CD8-positive, alpha-beta memory T cell (primary cell): ENCODE measurements at regions not wholly inside any gene's neighbourhood (a gene's known extent, or its start where the extent isn't known, plus 50 kb on each side); places are given as distances from the start of the nearest gene placed in this dataset.

Experiments used
- CTCF ChIA-PET: fragments of 350-600 bp; sonication (Branson Sonifier 250); formaldehyde crosslinking; loops from one replicate; lab custom pipeline; 2021; ENCODE audit warnings: antibody characterized with exemption; lab: Charles Lee
- POLR2A ChIA-PET: fragments of 350-600 bp; sonication (Branson Sonifier 250); formaldehyde crosslinking; loops from one replicate; lab custom pipeline; 2021; ENCODE audit warnings: antibody characterized with exemption; lab: Charles Lee
- DNase-seq, 5 donors: peaks; one replicate each; pipeline versions ENCODE4 v3.0.0 to v3.0.0-alpha.2; 2020 to 2022; ENCODE audit warnings: mixed read lengths in 1 of 5
- H3K27ac ChIP-seq: one replicate; pipeline ENCODE4 v1.7.0; 2013; ENCODE audit warnings: low read depth, mild to moderate bottlenecking, low read length, moderate library complexity
- H3K27me3 ChIP-seq: 2 replicates; pipeline ENCODE4 v1.7.0; 2013; ENCODE audit warnings: low read length, mild to moderate bottlenecking; ENCODE audit not compliant: insufficient read depth, poor library complexity, severe bottlenecking
- H3K36me3 ChIP-seq: 2 replicates; pipeline ENCODE4 v1.7.0; 2013; ENCODE audit warnings: mild to moderate bottlenecking, low read length, moderate library complexity; ENCODE audit not compliant: insufficient read depth
- H3K4me1 ChIP-seq: 2 replicates; pipeline ENCODE4 v1.7.0; 2013; ENCODE audit warnings: mild to moderate bottlenecking, low read length, moderate library complexity; ENCODE audit not compliant: insufficient read depth
- H3K4me3 ChIP-seq: 2 replicates; pipeline ENCODE4 v1.7.0; 2013; ENCODE audit warnings: mild to moderate bottlenecking, low read length
- H3K9me3 ChIP-seq: 2 replicates; pipeline ENCODE4 v1.7.0; 2013; ENCODE audit warnings: mild to moderate bottlenecking, low read length
- H3K27ac Mint-ChIP-seq, 8 donors: one replicate each; pipeline ENCODE4 v1.8.0; 2020 to 2021; ENCODE audit warnings: mixed read lengths in 8 of 8, mild to moderate bottlenecking in 6 of 8, inconsistent platforms in 3 of 8, moderate library complexity in 3 of 8
- H3K27me3 Mint-ChIP-seq, 2 donors: one replicate each; pipeline ENCODE4 v1.8.0; 2020 to 2021; ENCODE audit warnings: mixed read lengths in 2 of 2, mild to moderate bottlenecking in 1 of 2, moderate library complexity in 1 of 2
- H3K36me3 Mint-ChIP-seq, 3 donors: one replicate each; pipeline ENCODE4 v1.8.0; 2020 to 2021; ENCODE audit warnings: mixed read lengths in 3 of 3, inconsistent platforms in 1 of 3, mild to moderate bottlenecking in 1 of 3
- H3K4me1 Mint-ChIP-seq, 3 donors: one replicate each; pipeline ENCODE4 v1.8.0; 2020 to 2021; ENCODE audit warnings: mixed read lengths in 3 of 3, inconsistent platforms in 1 of 3, mild to moderate bottlenecking in 1 of 3
- H3K4me3 Mint-ChIP-seq, 7 donors: one replicate each; pipeline ENCODE4 v1.8.0; 2020 to 2021; ENCODE audit warnings: mixed read lengths in 7 of 7, mild to moderate bottlenecking in 6 of 7, moderate library complexity in 4 of 7, inconsistent platforms in 2 of 7
- H3K9me3 Mint-ChIP-seq, 5 donors: one replicate each; pipeline ENCODE4 v1.8.0; 2020 to 2022; ENCODE audit warnings: mixed read lengths in 5 of 5, mild to moderate bottlenecking in 3 of 5, moderate library complexity in 2 of 5, inconsistent platforms in 1 of 5

DNA sequence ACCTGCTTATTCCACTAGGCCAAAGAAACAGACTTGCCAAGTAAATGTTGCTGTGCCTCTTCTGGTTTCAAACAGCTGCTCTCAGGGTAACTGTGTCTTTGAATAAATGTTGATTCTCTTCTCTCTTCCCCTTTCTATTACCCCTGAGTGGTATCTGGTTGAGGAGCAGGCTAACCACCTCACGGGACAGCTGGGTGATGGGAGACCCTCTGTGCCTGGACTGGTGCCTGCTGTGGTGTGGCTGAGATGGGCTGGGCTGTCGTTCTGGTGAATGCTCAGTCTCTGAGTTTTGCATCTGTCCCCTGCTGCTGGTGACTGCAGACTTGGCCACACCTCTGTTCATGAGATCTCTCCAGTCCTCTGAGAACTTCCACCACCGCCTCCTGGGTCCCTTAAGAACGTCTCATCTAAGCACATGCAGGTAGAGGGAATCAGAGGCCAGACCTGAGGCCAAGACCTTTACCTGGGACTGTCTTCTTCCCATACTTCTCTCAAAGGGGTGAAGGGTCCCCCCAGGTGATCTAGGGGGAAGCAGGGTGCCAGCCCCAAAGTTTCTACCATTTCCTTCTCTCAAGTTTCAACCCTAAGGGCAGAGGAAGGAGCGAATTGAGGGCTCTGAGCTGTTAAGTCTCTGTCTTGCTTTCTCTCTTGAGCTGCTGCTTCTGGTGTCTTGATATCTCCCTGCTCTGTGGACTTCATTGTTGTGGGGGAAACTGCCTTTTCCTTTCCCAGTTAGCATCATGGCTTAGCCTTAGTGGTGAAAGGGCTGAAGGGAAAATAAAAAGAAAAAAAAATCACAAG, 252.9 kb downstream of the EBLN2 start:
- peaks cover 0 to 8% (median 0%) of the 10 kb centered on the region in 5 donors for H3K9me3 Mint-ChIP-seq
- CTCF ChIA-PET: no interaction called here

GRCh38 chr3:73315706-73316105, 254.2 kb downstream of the EBLN2 start:
- Histone ChIP-seq H3K4me3 (no peak overlapping the region), H3K4me1 (no peaks in the 10 kb centered on the region), H3K27me3 (no peaks in the 10 kb centered on the region), H3K36me3 (no peaks in the 10 kb centered on the region), H3K27ac (no peak overlapping the region), H3K9me3 (no peaks in the 10 kb centered on the region)
- H3K27ac Mint-ChIP-seq: no peak overlapping the region
- ChIA-PET POLR2A (no interaction called here), CTCF (no interaction called here)
- H3K27me3 Mint-ChIP-seq: no peaks in the 10 kb centered on the region
- no peaks in the 10 kb centered on the region for H3K36me3 Mint-ChIP-seq
- DNase-seq: no peak
- peaks cover 0 to 7% (median 0%) of the 10 kb centered on the region in 5 donors for H3K9me3 Mint-ChIP-seq
- H3K4me3 Mint-ChIP-seq: no peak overlapping the region
- no peaks in the 10 kb centered on the region for H3K4me1 Mint-ChIP-seq

More for the DNA sequence above, 252.9 kb downstream of the EBLN2 start:
- Histone ChIP-seq H3K4me3 (no peak overlapping the region), H3K27ac (no peak overlapping the region), H3K36me3 (no peaks in the 10 kb centered on the region), H3K4me1 (no peaks in the 10 kb centered on the region), H3K27me3 (no peaks in the 10 kb centered on the region), H3K9me3 (no peaks in the 10 kb centered on the region)
- POLR2A ChIA-PET: no interaction called here
- H3K4me1 Mint-ChIP-seq: no peaks in the 10 kb centered on the region
- no peak overlapping the region for H3K4me3 Mint-ChIP-seq
- H3K36me3 Mint-ChIP-seq: no peaks in the 10 kb centered on the region
- H3K27ac Mint-ChIP-seq: no peak overlapping the region
- no peak for DNase-seq
- H3K27me3 Mint-ChIP-seq: no peaks in the 10 kb centered on the region

GRCh38 chr3:73319179-73319769, 257.8 kb downstream of the EBLN2 start:
- Histone ChIP-seq H3K4me1 (no peaks in the 10 kb centered on the region), H3K27me3 (no peaks in the 10 kb centered on the region), H3K9me3 (no peaks in the 10 kb centered on the region), H3K36me3 (no peaks in the 10 kb centered on the region), H3K27ac (no peak overlapping the region), H3K4me3 (no peak overlapping the region)
- no peaks in the 10 kb centered on the region for H3K36me3 Mint-ChIP-seq
- peaks cover 0 to 3% (median 1%) of the 10 kb centered on the region in 5 donors for H3K9me3 Mint-ChIP-seq
- H3K27ac Mint-ChIP-seq: no peak overlapping the region
- ChIA-PET CTCF (interaction anchor here (0.7 kb wide), 1 partner anchor 10 kb away, joined by 3 read pairs; no protein-coding TSS in a partner anchor), POLR2A (no interaction called here)
- H3K4me3 Mint-ChIP-seq: no peak overlapping the region
- DNase-seq: no peak
- H3K4me1 Mint-ChIP-seq: no peaks in the 10 kb centered on the region
- peaks cover 0 to 1% of the 10 kb centered on the region in 2 donors for H3K27me3 Mint-ChIP-seq

GRCh38 chr3:73321286-73321999, 260.0 kb downstream of the EBLN2 start:
- Histone ChIP-seq H3K27ac (no peak overlapping the region), H3K4me1 (no peaks in the 10 kb centered on the region), H3K36me3 (no peaks in the 10 kb centered on the region), H3K9me3 (no peaks in the 10 kb centered on the region), H3K27me3 (no peaks in the 10 kb centered on the region), H3K4me3 (no peak overlapping the region)
- ChIA-PET CTCF (no interaction called here), POLR2A (no interaction called here)
- no peak overlapping the region for H3K4me3 Mint-ChIP-seq
- no peaks in the 10 kb centered on the region for H3K4me1 Mint-ChIP-seq
- H3K9me3 Mint-ChIP-seq: peaks cover 0 to 3% (median 1%) of the 10 kb centered on the region in 5 donors
- no peak overlapping the region for H3K27ac Mint-ChIP-seq
- peaks cover 0 to 1% of the 10 kb centered on the region in 2 donors for H3K27me3 Mint-ChIP-seq
- no peak for DNase-seq
- H3K36me3 Mint-ChIP-seq: no peaks in the 10 kb centered on the region

DNA sequence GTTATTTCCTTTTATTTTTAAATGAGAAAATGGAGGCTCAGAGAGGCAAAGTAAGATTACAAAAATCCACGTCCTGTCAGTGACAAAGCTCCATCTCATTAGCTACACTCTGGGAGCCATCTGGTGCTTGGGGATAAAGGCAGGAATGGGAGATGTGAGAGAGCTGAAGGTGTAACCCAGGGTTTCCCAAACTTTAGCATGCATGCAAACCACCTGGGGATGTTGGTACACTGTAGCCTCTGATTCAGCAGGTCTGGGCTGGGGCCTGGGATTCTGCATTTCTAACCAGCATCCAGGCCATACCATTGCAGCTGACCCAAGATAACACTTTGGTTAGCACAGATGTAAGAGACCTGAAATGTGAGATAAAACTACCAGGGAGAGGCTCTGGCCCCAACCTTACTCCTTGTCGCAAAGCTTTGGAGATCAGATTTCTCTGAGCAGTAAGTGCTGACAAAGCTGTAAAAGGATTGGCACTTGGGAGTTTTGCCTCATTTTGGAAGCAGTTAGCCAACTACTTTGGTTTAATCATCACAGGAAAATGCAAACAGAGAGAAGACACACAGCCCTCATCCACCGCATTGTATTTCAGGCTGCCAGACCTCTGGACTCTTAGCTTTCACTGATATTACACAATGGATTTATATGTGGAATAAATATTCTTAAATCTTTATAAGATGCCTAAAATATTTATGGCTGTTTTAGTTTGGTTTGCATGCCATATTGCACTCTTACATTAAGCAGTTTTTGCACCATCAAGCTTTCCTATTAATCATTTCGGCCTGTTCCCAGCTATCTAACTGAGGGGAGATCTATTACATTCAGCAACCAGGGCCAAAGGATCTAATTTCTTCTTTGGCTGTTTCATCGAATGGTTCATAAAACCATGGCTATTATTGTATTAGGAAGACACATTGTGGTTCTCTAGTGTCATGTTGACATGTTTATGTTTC, 263.0 kb downstream of the EBLN2 start:
- Mint-ChIP-seq H3K4me3 (no peak overlapping the region), H3K9me3 (peaks cover 0 to 3% (median 2%) of the 10 kb centered on the region in 5 donors), H3K27ac (no peak overlapping the region), H3K36me3 (no peaks in the 10 kb centered on the region), H3K4me1 (no peaks in the 10 kb centered on the region), H3K27me3 (peaks cover 0 to 1% of the 10 kb centered on the region in 2 donors)
- DNase-seq: no peak
- H3K27ac ChIP-seq: no peak overlapping the region
- no peaks in the 10 kb centered on the region for H3K4me1 ChIP-seq
- CTCF ChIA-PET: no interaction called here
- H3K9me3 ChIP-seq: no peaks in the 10 kb centered on the region
- H3K4me3 ChIP-seq: no peak overlapping the region
- no peaks in the 10 kb centered on the region for H3K27me3 ChIP-seq
- POLR2A ChIA-PET: no interaction called here
- H3K36me3 ChIP-seq: no peaks in the 10 kb centered on the region

GRCh38 chr3:73326396-73326795, 264.9 kb downstream of the EBLN2 start:
- Mint-ChIP-seq H3K27me3 (peaks cover 0 to 1% of the 10 kb centered on the region in 2 donors), H3K9me3 (peaks cover 0 to 3% (median 1%) of the 10 kb centered on the region in 5 donors), H3K4me3 (no peak overlapping the region), H3K27ac (no peak overlapping the region), H3K4me1 (no peaks in the 10 kb centered on the region), H3K36me3 (no peaks in the 10 kb centered on the region)
- POLR2A ChIA-PET: no interaction called here
- H3K27ac ChIP-seq: no peak overlapping the region
- no peaks in the 10 kb centered on the region for H3K4me1 ChIP-seq
- no peak for DNase-seq
- H3K4me3 ChIP-seq: no peak overlapping the region
- no peaks in the 10 kb centered on the region for H3K27me3 ChIP-seq
- H3K36me3 ChIP-seq: no peaks in the 10 kb centered on the region
- H3K9me3 ChIP-seq: no peaks in the 10 kb centered on the region
- CTCF ChIA-PET: no interaction called here

GRCh38 chr3:73327052-73327451, 265.6 kb downstream of the EBLN2 start:
- H3K36me3 Mint-ChIP-seq: no peaks in the 10 kb centered on the region

More at GRCh38 chr3:73327052-73327451, 265.6 kb downstream of the EBLN2 start:
- peaks cover 0 to 3% (median 1%) of the 10 kb centered on the region in 5 donors for H3K9me3 Mint-ChIP-seq
- Histone ChIP-seq H3K27me3 (no peaks in the 10 kb centered on the region), H3K27ac (no peak overlapping the region), H3K4me3 (no peak overlapping the region), H3K36me3 (no peaks in the 10 kb centered on the region), H3K4me1 (no peaks in the 10 kb centered on the region), H3K9me3 (no peaks in the 10 kb centered on the region)
- H3K4me3 Mint-ChIP-seq: no peak overlapping the region
- ChIA-PET CTCF (no interaction called here), POLR2A (no interaction called here)
- DNase-seq: no peak
- H3K4me1 Mint-ChIP-seq: no peaks in the 10 kb centered on the region
- peaks cover 0 to 1% of the 10 kb centered on the region in 2 donors for H3K27me3 Mint-ChIP-seq
- H3K27ac Mint-ChIP-seq: no peak overlapping the region
